Coronary artery (tissue), 2 donors: ENCODE measurements at regions not wholly inside any gene's neighbourhood (a gene's known extent, or its start where the extent isn't known, plus 50 kb on each side); places are given as distances from the start of the nearest gene placed in this dataset.

ENCODE experiments used
- DNase-seq: peaks from one replicate; pipeline ENCODE4 v3.0.0-alpha.2; 2017; ENCODE audit warnings: low spot score
- H3K27ac ChIP-seq, 2 donors: fragments of 200-600 bp; sonication (generic); one replicate each; pipeline ENCODE4 v1.5.1; 2016 to 2019
- H3K4me3 ChIP-seq: fragments of 200-600 bp; sonication (generic); 2 replicates; pipeline ENCODE4 v1.5.1; 2016; ENCODE audit warnings: mild to moderate bottlenecking, moderate library complexity
- CTCF ChIP-seq: fragments of 200-600 bp; sonication (generic); IDR thresholded peaks from one replicate; pipeline ENCODE4 v1.5.1; 2019; ENCODE audit warnings: antibody characterized with exemption

GRCh38 chr1:182127656-182128055, 66.1 kb upstream of the ZNF648 start:
- no peak for TF ChIP-seq CTCF
- H3K4me3 ChIP-seq = no peak overlapping the region

GRCh38 chr1:182126272-182126800, 64.8 kb upstream of the ZNF648 start:
- TF ChIP-seq CTCF = no peak
- no peak overlapping the region for H3K4me3 ChIP-seq
- no peak overlapping the region for H3K27ac ChIP-seq
- no peak for DNase-seq

More at GRCh38 chr1:182127656-182128055, 66.1 kb upstream of the ZNF648 start:
- no peak overlapping the region for H3K27ac ChIP-seq
- no peak for DNase-seq

- DNase-seq = no peak
- Histone ChIP-seq H3K4me3 (no peak overlapping the region), H3K27ac (no peak overlapping the region)
- no peak for TF ChIP-seq CTCF
Observed at GRCh38 chr1:182122913-182123260, 61.4 kb upstream of the ZNF648 start.

GRCh38 chr1:182122256-182122912, 60.9 kb upstream of the ZNF648 start:
- no peak overlapping the region for H3K4me3 ChIP-seq
- no peak overlapping the region for H3K27ac ChIP-seq
- DNase-seq = no peak
- TF ChIP-seq CTCF = no peak

- no peak overlapping the region for H3K27ac ChIP-seq
Observed at GRCh38 chr1:182121787-182122186, 60.3 kb upstream of the ZNF648 start.

GRCh38 chr1:182120411-182121258, 59.1 kb upstream of the ZNF648 start:
- TF ChIP-seq CTCF = no peak
- no peak for DNase-seq
- no peak overlapping the region for H3K4me3 ChIP-seq
- H3K27ac ChIP-seq = no peak overlapping the region

More at GRCh38 chr1:182121787-182122186, 60.3 kb upstream of the ZNF648 start:
- no peak overlapping the region for H3K4me3 ChIP-seq
- DNase-seq = no peak
- TF ChIP-seq CTCF = no peak

GRCh38 chr1:182119631-182120030, 58.1 kb upstream of the ZNF648 start:
- no peak for TF ChIP-seq CTCF
- DNase-seq = no peak
- Histone ChIP-seq H3K4me3 (no peak overlapping the region), H3K27ac (no peak overlapping the region)
